Forelimb muscle (tissue), 1 donor: ENCODE measurements at regions not wholly inside any gene's neighbourhood (a gene's known extent, or its start where the extent isn't known, plus 50 kb on each side); places are given as distances from the start of the nearest gene placed in this dataset.

Experiments
- DNase-seq: peaks from one replicate; pipeline ENCODE4 v3.0.0-alpha.2; 2013; ENCODE audit warnings: low read depth

- no peak for DNase-seq
Measured at GRCh38 chr7:131105799-131106680, 221.6 kb upstream of the MKLN1 start.

- no peak for DNase-seq
Measured at GRCh38 chr7:131106681-131107336, 220.9 kb upstream of the MKLN1 start.

GRCh38 chr7:131107337-131108211, 220.1 kb upstream of the MKLN1 start:
- peak; percentile 45 for DNase-seq

GRCh38 chr7:131108212-131108940, 219.3 kb upstream of the MKLN1 start:
- DNase-seq, result no peak

- no peak for DNase-seq
Measured at GRCh38 chr7:131109011-131109758, 218.5 kb upstream of the MKLN1 start.

GRCh38 chr7:131109759-131110296, 217.8 kb upstream of the MKLN1 start:
- no peak for DNase-seq

GRCh38 chr7:131110297-131111080, 217.2 kb upstream of the MKLN1 start:
- DNase-seq, result no peak

- no peak for DNase-seq
Measured at GRCh38 chr7:131111081-131111576, 216.5 kb upstream of the MKLN1 start.

- DNase-seq, result no peak
Measured at GRCh38 chr7:131111792-131112191, 215.9 kb upstream of the MKLN1 start.

GRCh38 chr7:131112431-131112830, 215.2 kb upstream of the MKLN1 start:
- DNase-seq, result no peak

- no peak for DNase-seq
Measured at GRCh38 chr7:131115340-131115739, 212.3 kb upstream of the MKLN1 start.

- no peak for DNase-seq
Measured at GRCh38 chr7:131117439-131117838, 210.2 kb upstream of the MKLN1 start.

GRCh38 chr7:131119381-131119780, 208.3 kb upstream of the MKLN1 start:
- DNase-seq, result no peak

GRCh38 chr7:131122394-131122793, 205.3 kb upstream of the MKLN1 start:
- DNase-seq, result no peak

GRCh38 chr7:131124001-131124629, 203.6 kb upstream of the MKLN1 start:
- DNase-seq, result no peak

- no peak for DNase-seq
Measured at GRCh38 chr7:131124867-131125266, 202.8 kb upstream of the MKLN1 start.

GRCh38 chr7:131130324-131130723, 197.4 kb upstream of the MKLN1 start:
- no peak for DNase-seq

- DNase-seq, result no peak
Measured at GRCh38 chr7:131131012-131131745, 196.5 kb upstream of the MKLN1 start.
